ENCODE measurements at regions not wholly inside any gene's neighbourhood (a gene's known extent, or its start where the extent isn't known, plus 50 kb on each side); places are given as distances from the start of the nearest gene placed in this dataset.

DNA sequence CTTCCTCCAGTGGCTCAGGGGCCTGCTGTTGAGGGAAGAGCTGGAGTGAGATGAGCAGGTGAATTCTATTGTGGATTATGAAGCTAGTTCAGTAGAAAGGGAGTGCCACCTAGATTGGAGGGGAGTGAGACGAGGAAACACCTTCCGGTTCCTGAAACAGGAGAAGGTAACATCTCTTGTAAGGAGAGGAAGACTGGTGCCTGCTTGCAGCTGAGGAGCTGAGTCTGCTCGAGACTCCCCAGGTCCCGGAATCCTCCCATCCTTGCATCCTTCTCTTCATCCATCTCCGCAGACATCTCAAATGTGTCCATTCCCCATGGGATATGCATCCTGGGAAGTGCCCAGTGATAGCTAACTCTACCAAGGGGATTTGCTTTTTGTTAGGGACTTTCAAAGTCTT, 242.9 kb upstream of the ZFP64 start:
- no peak overlapping the region for H2BK20ac ChIP-seq (ENCODE audit: low read depth, low read length)
- dilution Hi-C loops (cut with HindIII; ENCODE audit: low sequenced_read_pairs, unreplicated experiment) = no loop called here

More for the DNA sequence above, 242.9 kb upstream of the ZFP64 start:
- Histone ChIP-seq H3K79me1 (ENCODE audit: low read depth in 1 of 2, low read length in 2 of 2) (no peaks in the 10 kb centered on the region), H3K27me3 (ENCODE audit: control insufficient read depth, insufficient read depth, low read length) (peaks cover 1% of the 10 kb centered on the region; the same call in 1 of the 2 replicates), H2BK120ac (ENCODE audit: low read depth, low read length) (no peak overlapping the region), H3K9me3 (ENCODE audit: control insufficient read depth, insufficient read depth, low read length) (no peaks in the 10 kb centered on the region), H3K4me3 (ENCODE audit: insufficient read depth, low read depth, low read length) (no peak overlapping the region), H4K5ac (ENCODE audit: low read depth, low read length) (no peak overlapping the region), H2AK5ac (ENCODE audit: low read depth, low read length) (no peak overlapping the region), H2AFZ (replicated peaks; ENCODE audit: low read length, poor library complexity) (no peak overlapping the region), H3K4me1 (ENCODE audit: control insufficient read depth, insufficient read depth, low read length) (no peaks in the 10 kb centered on the region), H3K27ac (ENCODE audit: insufficient read depth, low read length) (no peak overlapping the region), H2BK15ac (ENCODE audit: low read depth, low read length) (no peak overlapping the region), H3K9ac (ENCODE audit: low read depth, low read length) (no peak overlapping the region), H4K8ac (ENCODE audit: low read depth in 2 of 2, low read length in 2 of 2) (no peak overlapping the region), H3K23ac (ENCODE audit: low read depth, low read length) (no peak overlapping the region), H3K18ac (ENCODE audit: low read depth, low read length) (no peak overlapping the region), H3K36me3 (ENCODE audit: control insufficient read depth, insufficient read depth, low read length) (no peaks in the 10 kb centered on the region), H4K20me1 (ENCODE audit: insufficient read depth, low read length) (no peaks in the 10 kb centered on the region), H2BK5ac (ENCODE audit: low read depth, low read length, poor library complexity, severe bottlenecking) (no peak overlapping the region), H3K56ac (ENCODE audit: extremely low read depth, insufficient read depth, low read length) (no peak overlapping the region), H3K4me2 (ENCODE audit: low read depth, low read length) (no peak overlapping the region), H3K4ac (ENCODE audit: low read depth, low read length) (no peak overlapping the region), H3K14ac (replicated peaks; ENCODE audit: low read depth, low read length) (no peak overlapping the region), H3K9me1 (ENCODE audit: insufficient read depth, low read length) (no peaks in the 10 kb centered on the region), H2AK9ac (replicated peaks; ENCODE audit: low read depth, low read length, poor library complexity) (no peak overlapping the region), H4K91ac (ENCODE audit: insufficient read depth, low read depth, low read length) (no peak overlapping the region)
- no peak for DNase-seq
- no TSS peak for BruUV-seq (replicated peaks)
- in situ Hi-C loops (cut with MboI; ENCODE audit: low sequenced_read_pairs) = no loop called here
- TF ChIP-seq CEBPB (IDR thresholded peaks at IDR 0.05; ENCODE audit: low read depth, low read length) (no peak), SMC3 (IDR thresholded peaks at IDR 0.05; ENCODE audit: low read depth, low read length) (no peak), NFE2L2 (IDR thresholded peaks at IDR 0.05; ENCODE audit: low read depth, low read length) (no peak), FOS (IDR thresholded peaks at IDR 0.05; ENCODE audit: low read depth, low read length) (no peak), RAD21 (IDR thresholded peaks at IDR 0.05; ENCODE audit: low read length) (no peak), BHLHE40 (IDR thresholded peaks at IDR 0.05; ENCODE audit: low read depth, low read length) (no peak), MAFK (IDR thresholded peaks at IDR 0.05; ENCODE audit: low read depth, low read length) (no peak), CHD1 (IDR thresholded peaks at IDR 0.05; ENCODE audit: low read depth, low read length) (no peak), USF2 (IDR thresholded peaks at IDR 0.05; ENCODE audit: low read depth, low read length) (no peak), MXI1 (IDR thresholded peaks at IDR 0.05; ENCODE audit: borderline replicate concordance, low read depth, low read length) (no peak), RFX5 (IDR thresholded peaks at IDR 0.05; ENCODE audit: low read depth, low read length) (no peak), POLR2A (IDR thresholded peaks at IDR 0.05; ENCODE audit: low read depth, low read length) (no peak), RCOR1 (IDR thresholded peaks at IDR 0.05; ENCODE audit: insufficient replicate concordance, low read length) (no peak), MAZ (IDR thresholded peaks at IDR 0.05; ENCODE audit: borderline replicate concordance, low read depth, low read length) (no peak)
- TF ChIP-seq, protein P1, sequence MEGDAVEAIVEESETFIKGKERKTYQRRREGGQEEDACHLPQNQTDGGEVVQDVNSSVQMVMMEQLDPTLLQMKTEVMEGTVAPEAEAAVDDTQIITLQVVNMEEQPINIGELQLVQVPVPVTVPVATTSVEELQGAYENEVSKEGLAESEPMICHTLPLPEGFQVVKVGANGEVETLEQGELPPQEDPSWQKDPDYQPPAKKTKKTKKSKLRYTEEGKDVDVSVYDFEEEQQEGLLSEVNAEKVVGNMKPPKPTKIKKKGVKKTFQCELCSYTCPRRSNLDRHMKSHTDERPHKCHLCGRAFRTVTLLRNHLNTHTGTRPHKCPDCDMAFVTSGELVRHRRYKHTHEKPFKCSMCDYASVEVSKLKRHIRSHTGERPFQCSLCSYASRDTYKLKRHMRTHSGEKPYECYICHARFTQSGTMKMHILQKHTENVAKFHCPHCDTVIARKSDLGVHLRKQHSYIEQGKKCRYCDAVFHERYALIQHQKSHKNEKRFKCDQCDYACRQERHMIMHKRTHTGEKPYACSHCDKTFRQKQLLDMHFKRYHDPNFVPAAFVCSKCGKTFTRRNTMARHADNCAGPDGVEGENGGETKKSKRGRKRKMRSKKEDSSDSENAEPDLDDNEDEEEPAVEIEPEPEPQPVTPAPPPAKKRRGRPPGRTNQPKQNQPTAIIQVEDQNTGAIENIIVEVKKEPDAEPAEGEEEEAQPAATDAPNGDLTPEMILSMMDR (conservative IDR thresholded peaks at IDR 0.05; ENCODE audit: low read depth, low read length) = no peak
- TF ChIP-seq, protein P2, sequence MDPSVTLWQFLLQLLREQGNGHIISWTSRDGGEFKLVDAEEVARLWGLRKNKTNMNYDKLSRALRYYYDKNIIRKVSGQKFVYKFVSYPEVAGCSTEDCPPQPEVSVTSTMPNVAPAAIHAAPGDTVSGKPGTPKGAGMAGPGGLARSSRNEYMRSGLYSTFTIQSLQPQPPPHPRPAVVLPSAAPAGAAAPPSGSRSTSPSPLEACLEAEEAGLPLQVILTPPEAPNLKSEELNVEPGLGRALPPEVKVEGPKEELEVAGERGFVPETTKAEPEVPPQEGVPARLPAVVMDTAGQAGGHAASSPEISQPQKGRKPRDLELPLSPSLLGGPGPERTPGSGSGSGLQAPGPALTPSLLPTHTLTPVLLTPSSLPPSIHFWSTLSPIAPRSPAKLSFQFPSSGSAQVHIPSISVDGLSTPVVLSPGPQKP (IDR thresholded peaks at IDR 0.05; ENCODE audit: borderline replicate concordance, low read depth, low read length) = no peak
- intact Hi-C loops (cut with micrococcal nuclease) = no loop called here
- POLR2A ChIA-PET (ENCODE audit: unreplicated experiment) = no interaction called here
- WGBS, 2 experiments (ENCODE audit: extremely low coverage in 2 of 2, insufficient read length in 1 of 2) = no CpG with 5 or more reads among the region's 5 CpGs
- ATAC-seq (ENCODE audit: low read depth) = no peak
- CTCF ChIA-PET = no interaction called here

All from IMR-90 (cell line).